ENCODE measurements at regions not wholly inside any gene's neighbourhood (a gene's known extent, or its start where the extent isn't known, plus 50 kb on each side); places are given as distances from the start of the nearest gene placed in this dataset.
"Not testable (repeated sequence)": the region's sequence is repeated elsewhere in the genome, so short reads cannot be mapped to it uniquely, and the experiment has no call there.

DNA sequence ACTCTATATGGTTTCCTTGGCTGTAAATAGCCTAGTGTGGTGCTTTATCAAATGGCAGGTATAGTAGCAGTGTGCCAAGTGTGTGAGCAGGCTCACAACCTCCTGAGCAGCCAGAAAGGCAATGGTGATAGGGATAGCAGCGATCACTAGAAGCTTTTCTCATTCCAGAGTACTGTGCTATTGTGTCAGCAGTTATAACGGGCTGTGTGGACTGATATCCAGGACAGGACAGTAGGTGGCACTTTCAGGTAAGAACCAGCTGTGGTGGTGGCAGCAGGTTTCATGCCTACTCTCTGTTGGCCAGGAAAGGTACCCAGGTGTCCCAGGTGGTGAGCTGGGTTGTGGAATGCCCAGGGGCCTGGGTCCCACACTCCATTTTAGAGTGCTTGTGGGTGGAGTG, 448.8 kb upstream of the BTBD3 start:
- no peak for DNase-seq
- in situ Hi-C loops (cut with HindIII; ENCODE audit: low pct_ligation_motif_present, low pct_unique_long_range_greater_than_20kb, low sequenced_read_pairs): no loop called here

DNA sequence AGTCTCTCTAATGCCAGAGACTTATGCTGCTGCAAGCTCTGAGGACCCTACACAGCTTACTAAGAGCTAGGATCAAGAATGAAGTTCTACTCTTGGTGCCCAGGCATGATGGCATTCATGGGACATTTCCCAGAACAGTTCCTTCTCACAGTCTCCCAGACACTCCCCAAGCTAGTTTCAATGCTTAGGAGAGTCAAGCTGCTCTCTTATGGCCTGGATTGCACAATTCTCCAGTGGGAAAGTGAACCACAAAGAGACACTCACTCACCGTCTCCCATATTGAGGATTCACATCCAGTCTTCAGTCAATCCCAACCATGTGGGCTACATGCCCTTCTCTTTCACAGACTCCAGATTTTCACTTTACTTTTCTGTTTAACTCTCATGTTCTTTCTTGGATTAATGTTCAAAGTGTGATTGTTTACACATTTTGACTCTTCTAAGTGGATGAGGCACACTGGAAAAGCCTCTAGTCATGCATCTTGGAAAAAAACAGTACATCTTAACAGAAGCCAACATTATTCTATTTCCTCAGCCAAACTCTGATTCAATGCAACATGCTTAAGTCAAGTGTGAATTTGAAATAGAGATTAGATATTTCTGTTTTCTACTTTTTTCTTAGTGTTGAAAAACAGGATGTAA, 447.8 kb upstream of the BTBD3 start:
- in situ Hi-C loops (cut with HindIII; ENCODE audit: low pct_ligation_motif_present, low pct_unique_long_range_greater_than_20kb, low sequenced_read_pairs): no loop called here
- no peak for DNase-seq

DNA sequence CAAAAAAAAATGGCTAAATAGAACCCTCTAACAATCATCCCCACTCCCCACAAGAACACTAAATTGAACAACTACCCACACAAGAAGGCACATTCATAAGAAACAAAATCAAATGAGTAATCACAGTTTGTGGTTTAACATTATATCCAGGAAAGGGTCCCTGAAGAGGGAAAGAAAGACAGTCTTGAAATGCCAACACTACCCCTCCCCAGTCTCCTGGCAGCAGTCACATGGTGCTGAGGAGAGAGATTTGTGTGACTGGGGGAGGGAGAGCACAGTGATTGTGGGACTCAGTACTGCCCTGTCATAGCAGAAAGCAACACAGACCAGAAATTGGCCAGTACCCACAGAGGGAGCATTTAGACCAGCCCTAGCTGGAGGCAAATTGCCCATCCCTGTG, 443.7 kb upstream of the BTBD3 start:
- no peak for DNase-seq
- in situ Hi-C loops (cut with HindIII; ENCODE audit: low pct_ligation_motif_present, low pct_unique_long_range_greater_than_20kb, low sequenced_read_pairs): no loop called here

DNA sequence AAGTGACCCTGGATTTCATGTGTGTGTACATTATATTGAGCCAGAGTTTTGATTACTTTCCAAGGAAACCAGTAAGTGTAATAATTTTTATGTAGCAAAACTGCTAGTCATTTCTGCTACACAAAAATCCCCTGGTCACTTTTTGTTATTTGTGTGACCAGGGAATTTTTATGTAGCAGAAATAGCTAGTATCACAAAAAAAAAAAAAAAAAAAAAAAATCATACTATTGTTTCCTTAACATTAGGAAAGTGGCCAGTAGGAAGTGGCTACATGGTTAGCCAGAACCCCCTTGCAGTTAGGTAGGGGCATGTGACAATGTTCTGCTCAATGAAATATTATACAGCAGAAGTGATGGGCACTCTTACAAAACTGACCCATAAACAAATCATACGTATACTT, 434.0 kb upstream of the BTBD3 start:
- in situ Hi-C loops (cut with HindIII; ENCODE audit: low pct_ligation_motif_present, low pct_unique_long_range_greater_than_20kb, low sequenced_read_pairs): no loop called here
- no peak for DNase-seq

DNA sequence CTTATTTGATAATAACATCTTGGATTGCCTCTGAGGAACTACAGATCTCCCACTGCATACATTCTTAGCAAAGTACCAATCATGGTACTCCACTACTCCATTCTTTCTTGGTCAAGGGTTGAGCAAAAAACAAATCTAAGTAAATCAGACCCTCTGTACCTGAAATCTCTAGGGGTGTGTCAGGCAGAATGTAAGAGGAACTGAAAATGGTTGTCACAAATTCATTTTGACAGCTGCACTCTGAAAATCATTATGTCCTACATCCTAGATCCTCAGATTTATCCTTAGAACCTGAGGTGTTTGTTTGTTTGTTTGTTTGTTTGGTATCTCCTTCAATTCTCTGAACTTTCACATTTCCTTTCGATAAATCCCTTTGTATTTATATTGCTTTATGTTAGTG, 433.2 kb upstream of the BTBD3 start:
- no peak for DNase-seq
- in situ Hi-C loops (cut with HindIII; ENCODE audit: low pct_ligation_motif_present, low pct_unique_long_range_greater_than_20kb, low sequenced_read_pairs): no loop called here

DNA sequence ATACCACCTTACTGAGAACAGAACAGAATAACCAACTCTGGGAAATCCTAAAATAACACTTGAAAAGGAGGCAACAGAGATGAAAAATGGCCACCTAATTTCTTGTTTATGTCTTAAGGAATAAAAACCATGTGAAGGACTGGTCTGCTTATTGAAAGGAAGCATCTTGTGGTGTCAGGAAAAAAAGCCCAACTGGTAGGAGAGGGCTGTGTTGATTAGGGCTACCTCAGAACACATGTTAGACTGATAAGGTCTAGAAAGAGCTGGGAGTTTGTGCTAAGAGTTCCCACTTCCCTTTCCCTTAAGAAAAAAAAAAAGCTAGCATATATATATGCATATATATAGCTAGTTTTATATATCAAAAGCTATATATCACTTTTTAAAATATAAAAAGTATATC, 425.3 kb upstream of the BTBD3 start:
- in situ Hi-C loops (cut with HindIII; ENCODE audit: low pct_ligation_motif_present, low pct_unique_long_range_greater_than_20kb, low sequenced_read_pairs): no loop called here
- no peak for DNase-seq

DNA sequence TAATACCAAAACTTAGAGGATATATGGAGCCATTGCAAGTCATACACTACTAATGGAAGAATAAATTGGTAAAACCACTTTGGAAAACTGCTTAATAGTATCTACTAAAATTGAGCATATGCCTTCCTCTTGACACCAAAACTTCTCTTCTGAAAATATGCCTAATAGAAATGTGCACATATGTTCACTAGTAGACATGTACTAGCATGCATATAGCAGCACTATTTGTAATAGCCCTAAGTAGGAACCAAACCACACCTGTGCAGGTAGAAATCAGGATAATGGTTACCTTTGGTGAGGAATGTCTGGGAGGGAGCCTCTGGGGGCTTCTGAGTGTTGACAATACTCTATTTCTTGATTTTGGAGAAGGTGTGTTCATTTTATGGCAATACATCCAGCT, 424.8 kb upstream of the BTBD3 start:
- in situ Hi-C loops (cut with HindIII; ENCODE audit: low pct_ligation_motif_present, low pct_unique_long_range_greater_than_20kb, low sequenced_read_pairs): no loop called here
- no peak for DNase-seq

DNA sequence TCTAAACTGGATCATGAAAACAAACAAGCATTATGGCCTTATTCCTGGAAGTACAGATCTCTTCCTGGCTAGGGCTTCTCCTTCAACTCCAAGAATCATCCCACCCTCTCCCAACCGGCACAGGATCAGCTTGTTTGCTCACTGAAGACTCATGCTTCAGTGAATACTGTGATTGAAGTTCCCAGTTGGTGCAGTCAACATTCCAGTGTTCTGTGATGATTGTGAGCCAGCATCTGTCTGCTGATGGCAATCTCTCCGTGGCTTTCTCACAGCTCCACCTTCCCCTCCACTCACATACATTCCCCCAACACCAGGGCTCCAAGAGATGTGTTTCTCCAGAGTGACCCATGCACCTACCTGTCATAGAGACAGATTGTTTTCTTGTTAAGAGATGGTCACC, 421.3 kb upstream of the BTBD3 start:
- in situ Hi-C loops (cut with HindIII; ENCODE audit: low pct_ligation_motif_present, low pct_unique_long_range_greater_than_20kb, low sequenced_read_pairs): no loop called here
- DNase-seq: no peak

DNA sequence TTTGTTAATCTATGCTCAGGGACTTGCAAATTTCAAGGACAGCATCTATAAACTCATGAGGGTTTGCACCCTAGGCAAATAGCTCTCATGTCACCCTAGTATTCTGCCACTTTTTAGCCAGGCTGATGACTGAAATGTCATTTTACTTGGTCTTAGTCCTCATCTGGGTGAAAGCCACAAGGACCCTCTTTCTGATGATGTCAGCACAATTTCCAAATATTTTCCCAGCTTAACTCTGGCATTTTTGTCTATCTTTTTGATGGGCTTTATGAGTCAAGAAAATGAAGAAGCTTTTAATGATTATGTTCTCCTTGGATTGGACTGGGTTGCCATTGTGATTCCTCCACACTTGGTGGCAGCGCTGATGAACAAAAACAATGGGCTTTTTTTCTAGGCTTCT, 420.1 kb upstream of the BTBD3 start:
- in situ Hi-C loops (cut with HindIII; ENCODE audit: low pct_ligation_motif_present, low pct_unique_long_range_greater_than_20kb, low sequenced_read_pairs): no loop called here
- no peak for DNase-seq

DNA sequence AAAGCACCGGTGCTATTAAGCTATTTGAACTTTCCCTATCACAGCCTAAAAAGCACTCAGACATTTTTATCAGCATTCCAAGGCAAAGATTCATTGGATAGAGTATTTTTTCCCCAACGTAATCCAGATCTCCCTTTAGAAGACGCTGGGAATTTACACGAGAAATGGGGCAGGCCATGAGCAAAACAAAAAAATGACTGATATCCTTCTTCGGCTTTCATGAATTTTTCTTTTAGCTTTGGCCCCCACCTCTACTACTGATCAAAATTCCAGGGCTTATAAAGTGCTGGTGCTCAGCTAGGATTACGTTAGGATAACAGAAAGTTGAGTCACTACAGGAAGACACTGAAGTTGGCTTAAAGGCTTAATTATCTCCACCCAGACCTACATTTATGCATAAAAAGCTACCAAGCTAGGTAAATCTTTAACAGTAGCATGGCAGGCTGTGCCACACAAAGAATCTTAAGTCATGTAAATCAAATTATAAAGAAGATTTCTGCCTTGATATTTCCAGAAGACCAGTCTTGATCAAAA, 418.5 kb upstream of the BTBD3 start:
- in situ Hi-C loops (cut with HindIII; ENCODE audit: low pct_ligation_motif_present, low pct_unique_long_range_greater_than_20kb, low sequenced_read_pairs): no loop called here
- no peak for DNase-seq

DNA sequence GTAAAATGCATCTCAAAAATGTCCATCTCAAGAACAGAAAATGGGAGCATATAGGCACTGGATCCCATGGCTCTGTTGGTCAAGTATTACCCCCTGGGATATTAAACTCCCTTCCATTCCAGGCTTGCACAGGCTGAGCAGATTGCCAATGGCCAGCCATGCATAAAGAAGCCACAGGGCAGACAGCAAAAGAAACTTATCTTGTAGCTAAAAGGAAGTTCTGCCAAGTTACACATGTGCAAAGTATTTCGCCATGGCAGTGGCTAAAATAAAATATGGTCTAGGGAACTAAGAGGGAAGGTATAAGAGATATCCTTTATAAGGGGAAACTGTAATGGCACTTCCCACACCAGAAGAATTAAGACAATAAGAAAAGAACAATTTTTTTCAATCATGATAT, 415.6 kb upstream of the BTBD3 start:
- in situ Hi-C loops (cut with HindIII; ENCODE audit: low pct_ligation_motif_present, low pct_unique_long_range_greater_than_20kb, low sequenced_read_pairs): no loop called here
- DNase-seq: peak; percentile 35

DNA sequence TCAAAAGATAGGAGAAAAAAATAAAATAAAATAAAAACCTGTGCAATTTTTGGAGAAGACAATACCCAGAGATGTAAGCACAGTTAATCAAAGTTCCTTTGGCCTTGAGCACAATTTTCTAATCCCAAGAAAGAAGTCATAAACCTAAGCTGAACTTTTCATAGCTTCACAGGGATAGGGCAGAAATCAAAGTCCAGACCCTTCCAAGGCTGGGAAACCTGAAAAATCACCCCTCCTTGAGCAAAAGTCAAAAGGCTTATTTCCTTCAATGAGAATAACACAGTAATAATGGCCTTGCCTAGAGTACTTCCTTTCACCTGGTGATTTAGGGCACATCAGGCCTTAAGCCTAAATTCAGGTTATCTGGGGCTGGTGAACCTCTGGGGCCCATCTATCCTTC, 415.0 kb upstream of the BTBD3 start:
- DNase-seq: no peak
- in situ Hi-C loops (cut with HindIII; ENCODE audit: low pct_ligation_motif_present, low pct_unique_long_range_greater_than_20kb, low sequenced_read_pairs): no loop called here

DNA sequence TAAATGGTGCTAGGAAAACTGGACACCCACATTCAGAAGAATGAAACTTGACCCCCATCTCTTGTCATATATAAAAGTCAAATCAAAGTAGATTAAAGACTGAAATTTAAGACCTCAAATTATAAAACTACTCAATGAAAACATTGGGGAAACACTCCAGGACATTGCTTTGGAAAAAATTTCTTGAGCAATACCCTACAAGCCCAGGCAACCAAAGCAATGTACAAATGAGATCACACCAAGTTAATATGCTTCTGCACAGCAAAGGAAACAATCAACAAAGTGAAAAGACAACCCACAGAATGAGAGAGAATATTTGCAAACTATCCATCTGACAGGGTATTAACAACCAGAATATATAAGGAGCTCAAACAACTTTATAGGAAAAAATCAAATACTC, 407.9 kb upstream of the BTBD3 start:
- in situ Hi-C loops (cut with HindIII; ENCODE audit: low pct_ligation_motif_present, low pct_unique_long_range_greater_than_20kb, low sequenced_read_pairs): no loop called here
- DNase-seq: no peak

DNA sequence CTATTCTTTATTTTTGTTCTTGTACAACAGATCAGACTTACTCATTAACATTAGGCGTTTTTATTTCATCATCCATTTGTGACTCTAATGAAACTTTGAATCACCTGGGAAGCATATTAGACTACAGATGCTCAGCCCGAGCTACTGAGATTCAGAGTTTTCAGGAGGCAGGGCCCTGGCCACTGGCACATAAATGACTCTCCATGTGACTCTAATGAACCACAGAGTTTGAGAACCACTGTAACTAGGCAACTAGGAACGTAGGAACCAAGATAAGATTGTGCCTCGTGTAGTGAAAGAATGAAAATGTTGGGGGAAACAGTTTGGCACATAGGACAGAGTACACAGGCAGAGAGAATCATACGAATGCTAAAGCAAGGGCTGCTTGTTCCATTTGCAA, 405.9 kb upstream of the BTBD3 start:
- in situ Hi-C loops (cut with HindIII; ENCODE audit: low pct_ligation_motif_present, low pct_unique_long_range_greater_than_20kb, low sequenced_read_pairs): no loop called here
- DNase-seq: no peak

DNA sequence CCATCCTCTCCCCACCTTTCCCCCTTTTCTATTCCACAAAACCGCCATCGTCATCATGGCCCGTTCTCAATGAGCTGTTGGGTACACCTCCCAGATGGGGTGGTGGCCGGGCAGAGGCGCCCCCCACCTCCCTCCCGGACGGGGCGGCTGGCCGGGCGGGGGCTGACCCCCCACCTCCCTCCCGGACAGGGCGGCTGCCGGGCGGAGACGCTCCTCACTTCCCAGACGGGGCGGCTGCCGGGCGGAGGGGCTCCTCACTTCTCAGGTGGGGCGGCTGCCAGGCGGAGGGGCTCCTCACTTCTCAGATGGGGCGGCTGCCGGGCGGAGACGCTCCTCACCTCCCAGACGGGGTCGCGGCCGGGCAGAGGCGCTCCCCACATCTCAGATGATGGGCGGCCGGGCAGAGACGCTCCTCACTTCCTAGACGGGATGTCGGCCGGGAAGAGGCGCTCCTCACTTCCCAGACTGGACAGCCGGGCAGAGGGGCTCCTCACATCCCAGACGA, 404.4 kb upstream of the BTBD3 start:
- in situ Hi-C loops (cut with HindIII; ENCODE audit: low pct_ligation_motif_present, low pct_unique_long_range_greater_than_20kb, low sequenced_read_pairs); DNase-seq: not testable (repeated sequence)

DNA sequence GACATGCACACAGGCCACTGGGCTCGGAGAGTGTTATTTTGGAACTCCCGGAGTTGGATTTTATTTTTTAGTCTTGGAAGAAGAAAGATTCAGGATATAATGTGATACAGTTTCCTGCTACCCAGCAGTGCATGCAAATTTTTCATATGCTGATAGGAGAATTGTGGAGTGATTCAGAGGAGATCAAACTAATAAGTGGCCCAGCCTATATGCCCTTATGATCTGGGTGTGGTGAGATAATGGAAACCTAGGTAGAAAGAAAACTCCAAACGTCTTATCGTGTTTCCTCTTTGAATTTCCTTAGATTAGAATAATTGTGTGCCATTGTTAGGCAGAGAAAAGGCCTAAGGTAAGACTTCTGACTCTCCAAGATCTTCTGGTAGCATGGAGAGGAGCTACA, 401.2 kb upstream of the BTBD3 start:
- DNase-seq: no peak
- in situ Hi-C loops (cut with HindIII; ENCODE audit: low pct_ligation_motif_present, low pct_unique_long_range_greater_than_20kb, low sequenced_read_pairs): no loop called here

DNA sequence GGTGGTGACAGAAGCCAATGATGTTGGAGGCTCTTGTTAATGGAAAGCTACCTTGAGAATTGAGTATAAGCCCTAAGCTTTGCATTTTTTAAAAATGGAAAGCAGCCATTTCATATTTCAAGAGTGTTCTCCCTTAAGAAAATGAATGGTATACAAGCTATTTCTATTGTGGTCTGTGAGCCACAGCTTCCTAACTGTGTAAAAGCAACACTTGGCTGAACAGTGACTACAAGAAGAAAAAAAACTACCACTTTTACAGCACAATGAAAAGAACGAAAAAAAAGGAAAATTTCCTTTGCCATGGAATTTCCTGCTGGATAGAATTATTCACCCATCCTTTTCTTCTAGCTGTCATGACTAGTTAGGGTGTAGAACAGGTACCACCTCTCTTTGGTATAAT, 397.1 kb upstream of the BTBD3 start:
- DNase-seq: no peak
- in situ Hi-C loops (cut with HindIII; ENCODE audit: low pct_ligation_motif_present, low pct_unique_long_range_greater_than_20kb, low sequenced_read_pairs): no loop called here

DNA sequence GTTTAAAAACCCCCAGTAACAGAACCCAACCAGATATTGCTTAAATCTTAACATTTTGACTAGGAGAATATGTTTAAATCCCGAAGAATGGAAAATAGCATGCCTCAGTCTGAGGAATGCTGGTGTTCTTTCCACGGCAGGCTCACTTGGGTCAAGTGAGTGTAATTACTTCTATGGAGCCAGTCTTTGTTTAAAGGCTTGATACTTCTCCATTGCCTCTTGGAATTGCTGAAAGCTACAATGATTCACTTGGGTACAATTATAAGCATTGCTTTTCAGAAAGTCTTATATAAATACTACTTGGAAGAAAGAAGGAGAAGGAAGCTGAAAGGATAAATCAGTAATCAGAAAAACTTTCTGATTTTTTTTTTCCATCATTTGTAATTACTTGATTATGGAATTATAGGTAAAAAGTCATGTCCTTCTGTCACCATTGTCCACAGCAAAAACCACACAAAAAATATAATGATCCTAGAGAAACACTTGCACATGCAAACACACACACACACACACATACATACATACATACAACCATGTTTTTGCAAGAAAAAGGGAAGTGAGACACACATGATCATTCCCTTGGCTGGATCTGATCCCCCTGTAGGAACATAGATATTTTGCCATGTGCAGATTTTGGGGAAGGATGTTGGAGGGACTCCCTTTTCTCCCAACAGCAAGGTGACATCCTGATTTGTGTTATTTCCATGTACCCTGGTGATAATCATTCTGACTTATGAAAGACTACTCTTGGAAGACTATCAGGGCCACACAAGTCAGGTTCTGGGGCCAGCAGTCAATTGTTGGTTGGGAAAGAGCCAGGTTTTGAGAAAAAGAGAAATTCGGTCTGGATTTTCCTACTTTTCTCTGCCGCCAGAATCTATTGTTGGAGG, 396.0 kb upstream of the BTBD3 start:
- no peak for DNase-seq
- in situ Hi-C loops (cut with HindIII; ENCODE audit: low pct_ligation_motif_present, low pct_unique_long_range_greater_than_20kb, low sequenced_read_pairs): no loop called here

DNA sequence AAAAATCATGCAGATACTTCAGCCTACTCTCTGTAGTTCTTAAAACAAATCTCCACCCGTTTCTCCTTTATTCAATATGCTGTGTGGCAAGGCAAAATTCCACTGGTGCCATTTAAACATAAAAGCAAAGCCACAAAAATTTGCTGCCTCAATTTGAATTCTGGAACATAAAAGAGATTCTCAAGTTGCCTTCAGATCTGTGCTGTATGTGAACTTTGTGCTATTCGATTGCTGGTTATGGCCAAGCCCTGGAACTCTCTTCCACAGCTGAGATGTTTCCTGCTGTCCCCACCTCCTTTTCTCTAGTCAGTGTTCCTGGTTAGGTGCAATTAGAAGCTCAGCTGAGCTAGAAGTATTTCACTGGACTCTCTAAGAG, 395.3 kb upstream of the BTBD3 start:
- no peak for DNase-seq
- in situ Hi-C loops (cut with HindIII; ENCODE audit: low pct_ligation_motif_present, low pct_unique_long_range_greater_than_20kb, low sequenced_read_pairs): no loop called here

DNA sequence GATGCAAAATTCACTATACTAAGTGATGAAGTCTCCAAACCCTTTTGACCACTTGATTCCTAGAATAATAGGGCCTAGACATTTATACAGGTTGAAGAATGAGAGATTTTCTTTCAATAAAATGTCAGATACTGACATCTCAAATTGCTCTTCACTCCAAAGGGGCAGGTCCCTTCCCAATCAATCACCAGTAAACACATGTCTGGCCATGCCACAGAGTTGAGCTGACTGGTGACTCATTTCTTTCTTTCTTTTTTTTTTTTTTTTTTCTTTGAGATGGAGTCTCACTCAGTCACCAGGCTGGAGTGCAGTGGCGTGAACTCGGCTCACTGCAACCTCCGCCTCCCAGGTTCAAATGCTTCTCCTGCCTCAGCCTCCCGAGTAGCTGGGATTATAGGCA, 388.6 kb upstream of the BTBD3 start:
- no peak for DNase-seq
- in situ Hi-C loops (cut with HindIII; ENCODE audit: low pct_ligation_motif_present, low pct_unique_long_range_greater_than_20kb, low sequenced_read_pairs): no loop called here

Measured in ACHN (cell line).